HL-60 (cell line): ENCODE measurements at regions not wholly inside any gene's neighbourhood (a gene's known extent, or its start where the extent isn't known, plus 50 kb on each side); places are given as distances from the start of the nearest gene placed in this dataset.
"Not testable (repeated sequence)": the region's sequence is repeated elsewhere in the genome, so short reads cannot be mapped to it uniquely, and the experiment has no call there.

ENCODE experiments used
- DNase-seq, 2 experiments: peaks; one replicate each; pipeline ENCODE4 v3.0.0-alpha.2; 2010 to 2020; ENCODE audit warnings: low read depth in 1 of 2, low spot score in 1 of 2
- H3K27ac ChIP-seq: fragments of 250-450 bp; sonication (Bioruptor Pico); replicated peaks from 2 replicates; pipeline ENCODE4 v1.5.1; 2020; ENCODE audit warnings: mild to moderate bottlenecking, moderate library complexity
- H3K27me3 ChIP-seq: fragments of 250-450 bp; sonication (Bioruptor Pico); 2 replicates; pipeline ENCODE4 v1.5.1; 2021; ENCODE audit warnings: mild to moderate bottlenecking, moderate library complexity; ENCODE audit not compliant: insufficient read depth, poor library complexity, severe bottlenecking
- H3K4me3 ChIP-seq: replicated peaks from 2 replicates; pipeline ENCODE4 v1.5.1; 2011; ENCODE audit warnings: mild to moderate bottlenecking, control low read depth, low read length; ENCODE audit not compliant: insufficient read depth
- CTCF ChIP-seq: IDR thresholded peaks from one replicate; pipeline ENCODE4 v1.5.1; 2011; ENCODE audit warnings: low read length, control low read depth, inconsistent platforms; ENCODE audit not compliant: insufficient read depth
- GABPA ChIP-seq: IDR thresholded peaks from 2 replicates; pipeline ENCODE4 v1.6.1; 2012; ENCODE audit warnings: low read depth
- POLR2AphosphoS5 ChIP-seq: IDR thresholded peaks from 2 replicates; pipeline ENCODE4 v1.6.1; 2012; ENCODE audit warnings: low read depth
- REST ChIP-seq: IDR thresholded peaks from 2 replicates; pipeline ENCODE4 v1.6.1; 2012; ENCODE audit warnings: low read depth; ENCODE audit not compliant: insufficient replicate concordance
- SPI1 ChIP-seq: IDR thresholded peaks from 2 replicates; pipeline ENCODE4 v1.6.1; 2012; ENCODE audit warnings: low read depth, mild to moderate bottlenecking, borderline replicate concordance

GRCh38 chr12:22826026-22826425 is 201.1 kb downstream of the ETNK1 start:
- TF ChIP-seq CTCF, result no peak
- TF ChIP-seq GABPA, result no peak
- TF ChIP-seq SPI1, result no peak
- no peak for TF ChIP-seq POLR2AphosphoS5
- TF ChIP-seq REST, result no peak
- no peak for DNase-seq
- Histone ChIP-seq H3K4me3 (no peak overlapping the region), H3K27ac (no peak overlapping the region), H3K27me3 (no peaks in the 10 kb centered on the region)

GRCh38 chr12:22826446-22826981 is 201.5 kb downstream of the ETNK1 start:
- not testable (repeated sequence) for H3K4me3 ChIP-seq, H3K27me3 ChIP-seq, H3K27ac ChIP-seq, DNase-seq

- TF ChIP-seq REST (no peak), SPI1 (no peak)
- DNase-seq, result no peak
- Histone ChIP-seq H3K4me3 (no peak overlapping the region), H3K27ac (no peak overlapping the region), H3K27me3 (no peaks in the 10 kb centered on the region)
These were observed 203.1 kb downstream of the ETNK1 start for GRCh38 chr12:22828066-22828465.

GRCh38 chr12:22835431-22835830 is 210.5 kb downstream of the ETNK1 start:
- Histone ChIP-seq H3K4me3 (no peak overlapping the region), H3K27me3 (no peaks in the 10 kb centered on the region), H3K27ac (no peak overlapping the region)
- DNase-seq, result no peak
- TF ChIP-seq POLR2AphosphoS5 (no peak), GABPA (no peak), SPI1 (no peak), REST (no peak), CTCF (no peak)
